NCI-H460 (cell line): ENCODE measurements at regions not wholly inside any gene's neighbourhood (a gene's known extent, or its start where the extent isn't known, plus 50 kb on each side); places are given as distances from the start of the nearest gene placed in this dataset.
A peak's percentile ranks its signal among the peaks of the same experiment; 100 is the strongest.
"Not testable (repeated sequence)": the region's sequence is repeated elsewhere in the genome, so short reads cannot be mapped to it uniquely, and the experiment has no call there.

ENCODE experiments used
- DNase-seq: peaks from one replicate; pipeline ENCODE4 v3.0.0-alpha.2; 2016; ENCODE audit warnings: low read depth; ENCODE audit errors: extremely low read depth

DNA sequence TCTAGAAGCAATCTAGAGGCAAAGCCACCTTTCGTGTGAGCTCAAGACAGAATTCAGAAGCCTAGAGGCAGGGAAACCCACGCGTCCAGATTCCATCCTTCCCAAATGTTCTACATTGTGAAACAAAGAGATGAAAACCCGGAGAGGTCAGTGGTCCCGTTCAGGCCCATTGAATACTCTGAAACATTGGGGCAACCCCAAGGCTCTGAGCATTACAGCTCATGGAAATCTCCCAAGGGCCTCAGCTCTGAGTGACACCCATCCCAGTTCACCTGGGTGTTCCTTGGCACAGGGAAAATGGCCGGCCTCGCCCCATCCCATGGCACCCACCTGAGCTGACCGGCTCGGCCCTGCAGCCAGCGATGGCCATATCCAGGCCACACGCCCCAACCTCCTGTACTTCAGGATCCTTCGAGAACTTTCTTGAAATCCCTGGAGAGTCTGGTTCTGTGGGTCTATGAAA is 128.6 kb upstream of the FGF3 start:
- no peak for DNase-seq

- no peak for DNase-seq
Observed at GRCh38 chr11:69948256-69949141, 129.3 kb upstream of the FGF3 start.

DNA sequence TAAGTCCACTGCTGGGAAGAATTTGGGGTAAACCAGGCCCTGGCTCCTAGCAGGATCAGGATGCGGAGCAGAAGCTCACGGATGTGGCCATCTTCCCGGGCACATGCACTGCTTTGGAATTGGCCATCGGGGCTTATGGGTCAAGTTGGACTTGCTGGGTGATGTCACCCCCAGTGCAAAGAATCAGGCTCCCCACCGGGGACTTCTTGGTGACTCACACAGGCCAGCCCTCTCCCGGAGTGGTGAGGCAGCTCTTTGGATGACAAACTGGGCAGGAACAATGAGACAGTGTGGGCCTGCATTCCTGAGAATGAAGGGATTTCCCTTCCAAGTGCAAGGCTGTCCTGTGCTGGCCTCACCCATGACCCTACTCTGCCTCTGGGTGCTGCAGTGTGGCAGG is 128.8 kb upstream of the ANO1 start:
- DNase-seq = no peak

DNA sequence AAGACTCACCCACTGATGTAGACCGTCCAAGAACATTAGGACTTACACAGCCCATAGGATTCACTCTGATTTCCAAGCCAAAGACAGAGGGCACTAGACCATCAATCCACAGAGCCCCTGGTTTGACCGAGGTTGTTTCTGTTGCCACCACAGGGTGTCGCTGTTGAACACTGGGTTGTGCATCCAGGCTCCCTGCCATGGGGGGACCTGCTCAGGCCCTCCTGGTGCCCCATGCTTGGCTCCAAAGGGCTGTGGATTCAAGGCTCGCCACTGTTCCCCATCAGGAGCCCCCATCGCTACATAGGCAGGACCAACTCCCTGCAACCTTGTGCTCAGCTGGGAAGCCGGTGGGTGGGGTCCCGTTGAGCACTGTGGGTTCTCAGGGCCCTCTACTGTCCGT is 128.0 kb upstream of the ANO1 start:
- DNase-seq = no peak

- no peak for DNase-seq
Observed at GRCh38 chr11:69950621-69951020, 127.5 kb upstream of the ANO1 start.

- DNase-seq = no peak
Observed at GRCh38 chr11:69951821-69952220, 126.3 kb upstream of the ANO1 start.

GRCh38 chr11:69952229-69952975 is 125.7 kb upstream of the ANO1 start:
- DNase-seq = not testable (repeated sequence)

- no peak for DNase-seq
Observed at GRCh38 chr11:69953356-69953755, 124.8 kb upstream of the ANO1 start.

DNA sequence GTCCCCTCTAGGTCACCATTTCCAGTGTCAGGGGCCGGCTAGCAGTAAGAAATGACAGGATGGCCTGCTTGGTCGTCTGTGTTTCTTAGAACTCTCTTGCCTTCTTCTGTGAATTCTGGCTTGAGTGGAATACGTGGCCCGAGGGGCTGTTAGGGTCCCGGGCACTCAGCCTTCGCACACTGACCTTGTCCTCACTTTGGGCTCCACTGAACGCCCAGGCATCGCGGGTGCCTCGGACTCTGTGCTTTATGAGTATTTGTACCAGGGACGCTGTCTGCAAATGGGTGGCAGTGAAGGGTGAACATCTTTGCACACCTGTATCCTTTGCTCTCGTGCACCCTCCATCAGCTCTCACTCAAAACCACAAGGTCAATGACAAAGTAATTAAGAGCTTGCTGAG is 123.4 kb upstream of the ANO1 start:
- no peak for DNase-seq

GRCh38 chr11:69956669-69957190 is 121.4 kb upstream of the ANO1 start:
- DNase-seq = no peak

- no peak for DNase-seq
Observed at GRCh38 chr11:69957849-69958248, 120.3 kb upstream of the ANO1 start.

DNA sequence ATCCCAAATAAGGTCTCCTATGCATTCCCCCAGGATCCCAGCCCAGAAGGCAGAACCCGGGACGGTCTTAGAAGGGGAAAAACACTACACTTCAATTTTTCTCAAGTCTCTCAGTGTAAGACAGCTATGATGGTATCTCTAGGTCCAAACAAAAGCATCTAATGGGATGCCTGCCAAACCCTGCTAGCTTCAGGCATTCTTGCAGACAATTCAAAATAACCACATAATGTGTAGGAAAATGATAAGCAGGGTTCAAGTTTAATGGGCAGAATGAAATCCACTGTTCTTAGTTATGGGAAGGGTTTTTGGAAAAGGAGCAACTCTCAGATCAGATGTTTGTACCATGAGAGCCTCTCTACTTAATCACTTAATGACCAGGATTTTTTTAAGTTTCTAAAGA is 119.8 kb upstream of the ANO1 start:
- no peak for DNase-seq

DNA sequence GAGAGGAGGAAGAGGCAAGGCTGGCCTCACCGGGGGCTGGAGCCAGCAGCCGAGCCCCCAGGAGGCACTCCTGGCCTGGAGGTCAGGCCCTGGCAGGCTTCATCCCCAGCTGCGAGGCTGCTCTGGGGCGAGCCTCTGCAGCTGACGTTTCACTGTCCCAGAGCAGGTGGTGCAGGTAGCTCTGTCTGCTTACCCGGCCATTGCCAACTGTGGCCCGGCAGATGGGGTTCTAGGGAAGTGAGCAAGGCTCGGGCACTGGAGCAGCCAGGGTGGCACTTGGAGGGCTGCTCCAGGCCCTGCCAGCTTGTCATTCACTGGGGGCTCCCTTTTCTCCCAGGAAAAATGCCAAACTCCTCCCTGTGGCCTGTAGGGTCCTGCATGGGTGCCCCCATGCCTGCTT is 118.7 kb upstream of the ANO1 start:
- no peak for DNase-seq

- DNase-seq = no peak
Observed at GRCh38 chr11:69961738-69962137, 116.4 kb upstream of the ANO1 start.

- DNase-seq = peak; percentile 4
Observed at GRCh38 chr11:69962152-69962551, 116.0 kb upstream of the ANO1 start.

DNA sequence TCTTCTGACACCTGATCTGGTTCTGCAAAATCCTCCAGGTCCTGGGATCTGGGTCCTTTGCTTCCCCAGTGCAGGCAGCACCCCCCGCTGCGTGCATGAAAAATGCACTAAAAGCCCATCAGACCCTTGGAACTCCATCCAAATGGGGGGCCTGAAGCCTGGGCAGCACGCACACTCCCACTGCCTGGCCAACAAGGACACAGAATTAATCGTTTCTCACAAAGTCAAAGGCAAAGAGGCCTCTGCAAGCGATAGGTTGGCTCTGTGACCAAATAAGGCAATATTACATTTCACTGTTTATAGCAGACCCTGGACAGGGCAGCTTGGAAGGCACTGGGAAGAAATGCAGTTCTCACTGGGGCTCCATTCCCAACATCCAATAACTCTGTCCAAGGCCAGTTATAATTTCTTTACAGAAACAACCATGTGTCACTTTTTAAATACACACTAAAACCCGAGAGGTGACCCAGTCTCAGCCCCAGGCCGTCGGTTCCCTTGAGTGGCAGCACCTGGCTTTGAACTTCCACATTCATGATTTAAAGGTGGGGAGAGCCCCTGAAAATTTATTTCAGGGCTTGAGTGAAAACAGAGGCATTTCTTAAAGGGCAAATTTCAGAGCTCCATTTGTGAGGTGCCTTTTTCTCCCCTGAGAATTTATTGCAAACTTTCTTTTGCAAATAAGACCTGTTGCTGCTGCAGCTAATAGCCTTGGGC is 114.4 kb upstream of the ANO1 start:
- DNase-seq = no peak

DNA sequence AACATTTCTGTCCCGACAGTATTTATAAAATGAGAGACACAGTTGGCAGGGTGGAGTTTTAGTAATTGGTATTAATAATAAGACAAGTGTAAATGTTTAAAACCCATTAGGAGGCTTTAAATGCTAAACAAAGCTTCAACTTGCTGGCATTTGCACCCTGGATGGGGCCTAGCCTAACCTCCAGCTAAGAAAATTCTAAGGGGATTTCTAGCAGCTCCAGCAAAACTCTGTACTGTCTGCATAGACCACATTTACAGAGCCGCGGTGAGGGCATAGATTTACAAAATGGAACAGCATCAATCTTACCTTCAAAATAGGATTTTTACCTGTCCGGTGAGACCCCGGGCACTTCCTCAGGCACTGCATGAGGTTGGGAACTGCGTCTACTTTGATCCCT is 113.9 kb upstream of the ANO1 start:
- DNase-seq = no peak

- no peak for DNase-seq
Observed at GRCh38 chr11:69965821-69966582, 112.1 kb upstream of the ANO1 start.

- DNase-seq = no peak
Observed at GRCh38 chr11:69966583-69966835, 111.6 kb upstream of the ANO1 start.

GRCh38 chr11:69966910-69967483 is 111.1 kb upstream of the ANO1 start:
- no peak for DNase-seq
